ENCODE measurements at regions not wholly inside any gene's neighbourhood (a gene's known extent, or its start where the extent isn't known, plus 50 kb on each side); places are given as distances from the start of the nearest gene placed in this dataset.
"Not testable (repeated sequence)": the region's sequence is repeated elsewhere in the genome, so short reads cannot be mapped to it uniquely, and the experiment has no call there.

DNA sequence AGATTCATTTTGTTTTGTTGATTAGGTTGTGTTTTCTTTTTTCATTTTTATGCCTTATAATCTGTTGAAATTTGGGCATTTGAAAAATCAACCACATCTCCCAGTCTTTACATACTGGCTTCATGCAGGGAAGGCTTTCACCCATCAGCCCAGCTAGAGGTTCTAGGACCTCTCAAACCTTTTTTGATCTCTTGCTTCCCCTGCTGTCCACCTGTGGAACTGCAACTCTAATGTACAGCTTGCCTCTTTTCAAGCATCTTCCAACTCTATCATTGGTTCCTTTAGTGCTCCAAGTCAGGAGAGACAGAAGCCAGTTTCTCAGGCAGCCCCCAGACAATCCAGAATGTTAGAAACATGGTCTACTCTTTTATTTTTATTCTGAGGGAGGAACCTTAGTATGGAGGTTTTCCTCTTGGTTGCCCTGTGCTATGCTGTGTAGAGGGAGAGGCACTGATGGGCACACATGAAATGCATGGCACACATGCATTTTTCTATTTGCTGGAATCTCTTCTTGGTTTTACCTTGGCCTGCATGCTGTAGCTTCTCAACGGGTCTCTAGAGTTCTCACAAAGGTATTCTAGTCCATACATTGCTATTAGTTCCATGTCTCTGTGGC, 107.2 kb upstream of the L3MBTL4 start:
- H3K9me3 ChIP-seq (ENCODE audit: insufficient read depth, low read length) = no peaks in the 10 kb centered on the region
- no peaks in the 10 kb centered on the region for H3K27me3 ChIP-seq (ENCODE audit: insufficient read depth, insufficient read length)
- H3K4me1 ChIP-seq (ENCODE audit: insufficient read depth, insufficient read length) = no peaks in the 10 kb centered on the region
- DNase-seq (ENCODE audit: low read depth, low spot score) = peak; percentile 54
- H3K4me3 ChIP-seq (ENCODE audit: insufficient read length, low read depth) = no peak overlapping the region
- H3K9ac ChIP-seq (ENCODE audit: insufficient read length, low read depth) = no peak overlapping the region
- no peaks in the 10 kb centered on the region for H3K36me3 ChIP-seq (ENCODE audit: insufficient read depth, insufficient read length, low read length)
- TF ChIP-seq ZNF274 (IDR thresholded peaks at IDR 0.05; ENCODE audit: low read depth, low read length) = no peak
- no peak for TF ChIP-seq SUZ12 (IDR thresholded peaks at IDR 0.05; ENCODE audit: extremely low read depth, insufficient read depth, insufficient read length)
- no peak for TF ChIP-seq YY1 (IDR thresholded peaks at IDR 0.05; ENCODE audit: insufficient read depth, insufficient read length)

DNA sequence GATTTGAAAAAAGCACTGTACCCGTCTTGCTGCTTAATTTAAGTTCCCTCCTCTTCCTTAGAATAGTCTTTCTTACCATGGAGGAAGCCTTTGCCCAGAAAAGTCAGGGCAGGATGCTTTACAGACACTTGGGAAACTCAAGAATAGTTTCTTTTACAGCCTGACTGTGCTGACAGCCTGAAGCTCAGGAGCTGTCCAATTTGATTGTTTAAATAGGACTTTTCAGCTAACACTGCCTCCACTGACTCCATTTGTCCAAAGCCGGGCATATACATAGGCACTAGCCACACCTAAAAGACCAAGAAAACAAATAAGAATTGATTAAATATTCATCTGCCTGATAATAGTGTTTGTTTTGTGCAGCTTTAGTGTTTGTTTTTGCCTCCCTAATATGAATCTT, 110.9 kb upstream of the L3MBTL4 start:
- H3K36me3 ChIP-seq (ENCODE audit: insufficient read depth, insufficient read length, low read length) = no peaks in the 10 kb centered on the region
- H3K27me3 ChIP-seq (ENCODE audit: insufficient read depth, insufficient read length) = no peaks in the 10 kb centered on the region
- TF ChIP-seq ZNF274 (IDR thresholded peaks at IDR 0.05; ENCODE audit: low read depth, low read length) (no peak), SUZ12 (IDR thresholded peaks at IDR 0.05; ENCODE audit: extremely low read depth, insufficient read depth, insufficient read length) (no peak), YY1 (IDR thresholded peaks at IDR 0.05; ENCODE audit: insufficient read depth, insufficient read length) (no peak)

DNA sequence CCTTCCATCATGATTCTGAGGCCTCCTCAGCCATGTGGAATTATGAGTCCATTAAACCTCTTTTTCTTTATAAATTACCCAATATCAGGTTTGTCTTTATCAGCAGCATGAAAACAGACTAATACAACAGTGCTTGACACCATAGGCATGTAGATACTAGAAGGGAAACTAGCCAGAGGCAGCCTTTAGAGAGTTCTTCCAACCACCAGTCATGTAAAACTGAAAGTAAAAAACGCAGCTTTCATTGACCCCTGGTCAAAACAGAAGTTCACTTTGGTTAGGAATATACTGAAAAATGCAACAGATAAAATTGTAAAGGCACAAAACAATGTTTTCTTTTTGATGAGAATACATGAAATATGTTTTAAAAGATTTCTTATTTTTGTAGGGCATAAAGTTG, 122.8 kb upstream of the L3MBTL4 start:
- Histone ChIP-seq H3K9me3 (ENCODE audit: insufficient read depth, low read length) (peaks cover 29% of the 10 kb centered on the region; the same call in 1 of the 2 replicates), H3K4me1 (ENCODE audit: insufficient read depth, insufficient read length) (no peaks in the 10 kb centered on the region), H3K27me3 (ENCODE audit: insufficient read depth, insufficient read length) (no peaks in the 10 kb centered on the region), H3K4me3 (ENCODE audit: insufficient read length, low read depth) (no peak overlapping the region), H3K9ac (ENCODE audit: insufficient read length, low read depth) (no peak overlapping the region), H3K36me3 (ENCODE audit: insufficient read depth, insufficient read length, low read length) (no peaks in the 10 kb centered on the region)
- DNase-seq (ENCODE audit: low read depth, low spot score) = no peak
- TF ChIP-seq ZNF274 (IDR thresholded peaks at IDR 0.05; ENCODE audit: low read depth, low read length) (no peak), YY1 (IDR thresholded peaks at IDR 0.05; ENCODE audit: insufficient read depth, insufficient read length) (no peak)

More for the DNA sequence above, 110.9 kb upstream of the L3MBTL4 start:
- Histone ChIP-seq H3K4me1 (ENCODE audit: insufficient read depth, insufficient read length) (no peaks in the 10 kb centered on the region), H3K9ac (ENCODE audit: insufficient read length, low read depth) (no peak overlapping the region), H3K4me3 (ENCODE audit: insufficient read length, low read depth) (no peak overlapping the region), H3K9me3 (ENCODE audit: insufficient read depth, low read length) (no peaks in the 10 kb centered on the region)
- no peak for DNase-seq (ENCODE audit: low read depth, low spot score)

DNA sequence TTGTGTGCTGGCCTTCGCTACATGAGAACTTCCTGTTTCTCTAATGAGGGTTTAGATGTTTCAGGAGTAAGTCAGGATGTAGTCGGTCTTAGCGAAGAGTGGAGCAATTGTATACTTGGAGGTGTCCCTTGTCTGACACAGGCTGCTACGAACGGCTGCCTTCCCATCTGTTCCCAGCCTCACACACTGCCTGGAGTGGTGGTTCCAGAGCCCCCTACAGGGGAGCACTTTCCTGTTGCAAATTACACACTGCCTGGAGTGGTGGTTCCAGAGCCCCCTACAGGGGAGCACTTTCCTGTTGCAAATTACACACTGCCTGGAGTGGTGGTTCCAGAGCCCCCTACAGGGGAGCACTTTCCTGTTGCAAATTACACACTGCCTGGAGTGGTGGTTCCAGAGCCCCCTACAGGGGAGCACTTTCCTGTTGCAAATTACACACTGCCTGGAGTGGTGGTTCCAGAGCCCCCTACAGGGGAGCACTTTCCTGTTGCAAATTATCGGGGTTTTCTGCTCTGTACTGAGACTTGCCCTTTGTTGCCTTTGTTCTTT, 126.5 kb upstream of the L3MBTL4 start:
- not testable (repeated sequence) for H3K9ac ChIP-seq (ENCODE audit: insufficient read length, low read depth); H3K4me1 ChIP-seq (ENCODE audit: insufficient read depth, insufficient read length); H3K4me3 ChIP-seq (ENCODE audit: insufficient read length, low read depth); H3K36me3 ChIP-seq (ENCODE audit: insufficient read depth, insufficient read length, low read length); H3K27me3 ChIP-seq (ENCODE audit: insufficient read depth, insufficient read length); DNase-seq (ENCODE audit: low read depth, low spot score)
- H3K9me3 ChIP-seq (ENCODE audit: insufficient read depth, low read length) = peaks cover 24% of the 10 kb centered on the region; the same call in 1 of the 2 replicates

DNA sequence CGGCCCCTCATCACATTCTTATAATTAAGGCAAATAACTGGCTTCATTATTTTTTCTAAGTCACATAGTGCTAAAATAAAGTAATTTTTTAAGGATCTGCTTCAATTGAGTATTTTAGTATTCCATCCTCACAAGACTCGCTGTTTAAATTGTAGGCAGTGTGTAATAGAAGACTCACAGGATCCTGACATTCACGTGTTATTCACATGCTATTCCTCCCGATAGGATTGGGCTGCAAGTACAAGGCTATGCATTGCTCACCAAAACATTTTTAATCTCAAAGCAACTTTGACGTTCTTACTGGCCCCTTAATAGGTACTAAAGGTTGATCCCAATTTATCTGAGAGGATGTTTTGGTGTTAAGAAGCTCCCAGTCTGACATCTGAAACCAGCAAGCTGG, 127.6 kb upstream of the L3MBTL4 start:
- Histone ChIP-seq H3K4me3 (ENCODE audit: insufficient read length, low read depth) (no peak overlapping the region), H3K27me3 (ENCODE audit: insufficient read depth, insufficient read length) (no peaks in the 10 kb centered on the region), H3K9me3 (ENCODE audit: insufficient read depth, low read length) (peaks cover 24% of the 10 kb centered on the region; the same call in 1 of the 2 replicates), H3K9ac (ENCODE audit: insufficient read length, low read depth) (no peak overlapping the region), H3K36me3 (ENCODE audit: insufficient read depth, insufficient read length, low read length) (no peaks in the 10 kb centered on the region), H3K4me1 (ENCODE audit: insufficient read depth, insufficient read length) (no peaks in the 10 kb centered on the region)
- TF ChIP-seq SUZ12 (IDR thresholded peaks at IDR 0.05; ENCODE audit: extremely low read depth, insufficient read depth, insufficient read length) (no peak), ZNF274 (IDR thresholded peaks at IDR 0.05; ENCODE audit: low read depth, low read length) (no peak), YY1 (IDR thresholded peaks at IDR 0.05; ENCODE audit: insufficient read depth, insufficient read length) (no peak)
- no peak for DNase-seq (ENCODE audit: low read depth, low spot score)

DNA sequence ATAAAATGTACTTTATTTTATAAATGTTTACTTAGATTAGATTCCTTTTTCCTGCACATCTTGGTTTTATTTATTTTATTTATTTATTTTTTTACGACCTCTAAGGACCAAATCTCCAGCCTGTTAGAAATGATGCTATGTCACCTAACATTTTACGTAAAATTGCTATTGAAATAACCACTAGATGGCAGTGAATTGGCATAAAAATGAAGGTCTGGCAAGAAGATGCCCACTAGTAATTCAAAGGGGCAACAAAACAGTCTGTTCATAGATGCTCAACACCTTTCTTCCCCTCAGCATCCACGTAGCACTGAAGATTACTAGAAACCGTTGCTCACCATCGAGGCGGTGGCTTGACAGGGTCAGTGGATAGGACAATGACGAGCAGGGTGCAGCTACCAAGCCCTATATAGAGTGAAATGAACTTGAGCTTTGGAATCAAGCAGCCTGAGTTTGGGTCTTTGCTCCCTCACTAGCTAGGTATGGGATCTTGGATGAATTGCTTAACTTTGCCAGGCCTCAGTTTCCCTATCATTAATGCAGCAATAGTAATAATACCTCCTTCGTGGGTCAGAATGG, 128.7 kb upstream of the L3MBTL4 start:
- no peaks in the 10 kb centered on the region for H3K36me3 ChIP-seq (ENCODE audit: insufficient read depth, insufficient read length, low read length)
- H3K4me1 ChIP-seq (ENCODE audit: insufficient read depth, insufficient read length) = no peaks in the 10 kb centered on the region
- no peak for TF ChIP-seq ZNF274 (IDR thresholded peaks at IDR 0.05; ENCODE audit: low read depth, low read length)
- no peak for TF ChIP-seq SUZ12 (IDR thresholded peaks at IDR 0.05; ENCODE audit: extremely low read depth, insufficient read depth, insufficient read length)
- no peak for TF ChIP-seq YY1 (IDR thresholded peaks at IDR 0.05; ENCODE audit: insufficient read depth, insufficient read length)
- no peak overlapping the region for H3K4me3 ChIP-seq (ENCODE audit: insufficient read length, low read depth)
- peaks cover 24% of the 10 kb centered on the region; the same call in 1 of the 2 replicates for H3K9me3 ChIP-seq (ENCODE audit: insufficient read depth, low read length)
- no peak overlapping the region for H3K9ac ChIP-seq (ENCODE audit: insufficient read length, low read depth)
- H3K27me3 ChIP-seq (ENCODE audit: insufficient read depth, insufficient read length) = no peaks in the 10 kb centered on the region
- no peak for DNase-seq (ENCODE audit: low read depth, low spot score)

DNA sequence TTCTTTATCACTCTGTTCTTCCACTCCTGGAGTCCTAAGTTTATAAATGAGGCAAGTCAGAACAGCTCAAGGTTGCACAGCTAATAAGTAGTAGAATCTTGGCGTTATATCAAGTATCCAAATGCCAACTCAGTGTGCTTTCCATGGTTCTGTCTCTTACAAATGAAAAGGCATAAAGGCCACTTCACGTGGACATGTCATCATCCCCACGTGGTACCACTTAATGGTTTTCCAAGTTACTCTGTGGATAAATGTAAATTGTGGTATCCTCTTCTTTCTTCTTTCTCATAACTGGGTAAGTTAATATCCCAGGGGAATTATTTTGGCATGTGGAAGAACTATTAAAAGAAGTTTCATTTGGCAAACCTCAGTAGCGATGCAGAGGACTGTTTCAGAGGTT, 131.5 kb upstream of the L3MBTL4 start:
- DNase-seq (ENCODE audit: low read depth, low spot score) = no peak
- H3K27me3 ChIP-seq (ENCODE audit: insufficient read depth, insufficient read length) = no peaks in the 10 kb centered on the region
- H3K36me3 ChIP-seq (ENCODE audit: insufficient read depth, insufficient read length, low read length) = no peaks in the 10 kb centered on the region
- no peak overlapping the region for H3K9ac ChIP-seq (ENCODE audit: insufficient read length, low read depth)
- peaks cover 34% of the 10 kb centered on the region; the same call in 1 of the 2 replicates for H3K9me3 ChIP-seq (ENCODE audit: insufficient read depth, low read length)
- TF ChIP-seq SUZ12 (IDR thresholded peaks at IDR 0.05; ENCODE audit: extremely low read depth, insufficient read depth, insufficient read length) = no peak
- no peak for TF ChIP-seq ZNF274 (IDR thresholded peaks at IDR 0.05; ENCODE audit: low read depth, low read length)
- no peak for TF ChIP-seq YY1 (IDR thresholded peaks at IDR 0.05; ENCODE audit: insufficient read depth, insufficient read length)
- no peaks in the 10 kb centered on the region for H3K4me1 ChIP-seq (ENCODE audit: insufficient read depth, insufficient read length)
- H3K4me3 ChIP-seq (ENCODE audit: insufficient read length, low read depth) = no peak overlapping the region

All from NT2/D1 (cell line).